A673 (cell line): ENCODE measurements at regions not wholly inside any gene's neighbourhood (a gene's known extent, or its start where the extent isn't known, plus 50 kb on each side); places are given as distances from the start of the nearest gene placed in this dataset.

Experiments
- EZH2 ChIP-seq: fragments of 200-600 bp; sonication (generic); IDR thresholded peaks from 2 replicates; pipeline ENCODE4 v1.6.1; 2017; ENCODE audit warnings: borderline replicate concordance, low read depth, mild to moderate bottlenecking, mixed read lengths, antibody characterized with exemption, low read length; ENCODE audit not compliant: poor library complexity, severe bottlenecking
- TF ChIP-seq, protein P1 (sequence below): fragments of 300-800, 200-600 bp; sonication (generic); conservative IDR thresholded peaks from 2 replicates; pipeline ENCODE4 v1.5.1; 2017; ENCODE audit warnings: low read depth, mild to moderate bottlenecking, antibody characterized with exemption, low read length, moderate library complexity, mixed read lengths

- TF ChIP-seq, protein P1, sequence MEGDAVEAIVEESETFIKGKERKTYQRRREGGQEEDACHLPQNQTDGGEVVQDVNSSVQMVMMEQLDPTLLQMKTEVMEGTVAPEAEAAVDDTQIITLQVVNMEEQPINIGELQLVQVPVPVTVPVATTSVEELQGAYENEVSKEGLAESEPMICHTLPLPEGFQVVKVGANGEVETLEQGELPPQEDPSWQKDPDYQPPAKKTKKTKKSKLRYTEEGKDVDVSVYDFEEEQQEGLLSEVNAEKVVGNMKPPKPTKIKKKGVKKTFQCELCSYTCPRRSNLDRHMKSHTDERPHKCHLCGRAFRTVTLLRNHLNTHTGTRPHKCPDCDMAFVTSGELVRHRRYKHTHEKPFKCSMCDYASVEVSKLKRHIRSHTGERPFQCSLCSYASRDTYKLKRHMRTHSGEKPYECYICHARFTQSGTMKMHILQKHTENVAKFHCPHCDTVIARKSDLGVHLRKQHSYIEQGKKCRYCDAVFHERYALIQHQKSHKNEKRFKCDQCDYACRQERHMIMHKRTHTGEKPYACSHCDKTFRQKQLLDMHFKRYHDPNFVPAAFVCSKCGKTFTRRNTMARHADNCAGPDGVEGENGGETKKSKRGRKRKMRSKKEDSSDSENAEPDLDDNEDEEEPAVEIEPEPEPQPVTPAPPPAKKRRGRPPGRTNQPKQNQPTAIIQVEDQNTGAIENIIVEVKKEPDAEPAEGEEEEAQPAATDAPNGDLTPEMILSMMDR = no peak
- no peak for TF ChIP-seq EZH2
Observed at GRCh38 chr3:78347176-78347575, 1307.3 kb downstream of the ROBO2 start.
